Mucosa of stomach (tissue), 1 donor: ENCODE measurements at regions not wholly inside any gene's neighbourhood (a gene's known extent, or its start where the extent isn't known, plus 50 kb on each side); places are given as distances from the start of the nearest gene placed in this dataset.

Experiments used
- H3K27me3 ChIP-seq: one replicate; pipeline ENCODE4 v1.7.0; 2013; ENCODE audit warnings: mild to moderate bottlenecking, low read length; ENCODE audit not compliant: control insufficient read depth, insufficient read depth
- H3K36me3 ChIP-seq: one replicate; pipeline ENCODE4 v1.7.0; 2013; ENCODE audit warnings: low read length; ENCODE audit not compliant: control insufficient read depth, insufficient read depth
- H3K4me1 ChIP-seq: one replicate; pipeline ENCODE4 v1.7.0; 2013; ENCODE audit warnings: mild to moderate bottlenecking, low read length; ENCODE audit not compliant: control insufficient read depth, insufficient read depth
- H3K4me3 ChIP-seq: one replicate; pipeline ENCODE4 v1.7.0; 2013; ENCODE audit warnings: low read length
- H3K9ac ChIP-seq: one replicate; pipeline ENCODE4 v1.7.0; 2013; ENCODE audit warnings: mild to moderate bottlenecking, low read length, moderate library complexity
- H3K9me3 ChIP-seq: one replicate; pipeline ENCODE4 v1.7.0; 2013; ENCODE audit warnings: mild to moderate bottlenecking, low read length, moderate library complexity; ENCODE audit not compliant: control insufficient read depth
- donor health status: Pancreatic carcinoma.

DNA sequence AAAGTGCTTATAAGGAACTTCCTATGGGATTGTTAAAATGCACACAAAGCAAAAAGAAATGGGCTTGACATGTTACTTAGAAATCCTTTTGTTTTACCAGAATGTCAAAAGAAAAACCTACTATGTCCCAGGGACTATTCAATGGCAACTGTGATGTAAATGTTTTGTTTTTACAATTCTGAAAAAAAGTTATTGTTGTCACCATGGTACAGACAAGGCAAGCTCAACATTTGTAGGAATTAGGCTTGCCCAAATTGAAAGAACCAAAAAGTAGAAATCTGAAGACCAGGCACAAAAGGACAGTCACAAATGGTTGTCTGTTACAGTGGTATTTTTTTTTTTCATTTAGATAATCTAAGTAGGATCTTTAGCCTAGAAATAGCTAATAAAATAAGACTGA is 638.6 kb downstream of the STPG2 start:
- H3K4me1 ChIP-seq: no peaks in the 10 kb centered on the region
- H3K36me3 ChIP-seq: no peaks in the 10 kb centered on the region
- no peak overlapping the region for H3K4me3 ChIP-seq
- H3K27me3 ChIP-seq: no peaks in the 10 kb centered on the region
- no peaks in the 10 kb centered on the region for H3K9me3 ChIP-seq
- H3K9ac ChIP-seq: no peak overlapping the region

DNA sequence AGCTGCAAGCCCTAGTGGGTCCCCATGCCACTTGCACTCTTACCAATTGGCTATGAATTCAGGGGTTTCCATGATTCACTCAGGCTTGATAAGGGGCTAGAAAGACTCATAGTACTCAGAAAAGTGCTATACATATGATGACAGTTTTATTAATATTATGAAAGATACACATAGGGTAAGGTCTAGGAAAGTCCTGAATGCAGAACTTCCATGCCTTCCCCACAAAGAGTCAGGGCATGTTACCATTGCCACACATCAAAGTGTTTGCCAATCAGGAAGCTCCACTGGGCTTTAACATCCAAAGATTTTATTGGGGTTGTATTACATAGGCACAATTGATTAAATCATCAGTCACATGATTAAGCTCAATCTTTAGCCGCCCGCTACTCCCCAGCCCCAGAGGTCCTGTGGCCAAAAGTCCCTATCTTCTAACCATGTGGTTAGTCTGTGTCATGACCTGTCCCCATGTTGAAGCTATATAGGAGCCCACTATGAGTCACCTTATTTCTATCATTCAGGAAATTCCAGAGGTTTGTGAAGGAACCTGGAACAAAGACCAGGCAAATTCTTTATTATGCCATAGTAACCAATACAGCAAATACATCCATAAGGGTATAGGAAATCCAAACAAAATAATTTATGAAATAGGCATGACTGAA is 635.6 kb downstream of the STPG2 start:
- Histone ChIP-seq H3K9ac (no peak overlapping the region), H3K4me3 (no peak overlapping the region), H3K4me1 (no peaks in the 10 kb centered on the region), H3K27me3 (no peaks in the 10 kb centered on the region), H3K36me3 (no peaks in the 10 kb centered on the region), H3K9me3 (no peaks in the 10 kb centered on the region)
